ENCODE measurements at regions not wholly inside any gene's neighbourhood (a gene's known extent, or its start where the extent isn't known, plus 50 kb on each side); places are given as distances from the start of the nearest gene placed in this dataset.

DNA sequence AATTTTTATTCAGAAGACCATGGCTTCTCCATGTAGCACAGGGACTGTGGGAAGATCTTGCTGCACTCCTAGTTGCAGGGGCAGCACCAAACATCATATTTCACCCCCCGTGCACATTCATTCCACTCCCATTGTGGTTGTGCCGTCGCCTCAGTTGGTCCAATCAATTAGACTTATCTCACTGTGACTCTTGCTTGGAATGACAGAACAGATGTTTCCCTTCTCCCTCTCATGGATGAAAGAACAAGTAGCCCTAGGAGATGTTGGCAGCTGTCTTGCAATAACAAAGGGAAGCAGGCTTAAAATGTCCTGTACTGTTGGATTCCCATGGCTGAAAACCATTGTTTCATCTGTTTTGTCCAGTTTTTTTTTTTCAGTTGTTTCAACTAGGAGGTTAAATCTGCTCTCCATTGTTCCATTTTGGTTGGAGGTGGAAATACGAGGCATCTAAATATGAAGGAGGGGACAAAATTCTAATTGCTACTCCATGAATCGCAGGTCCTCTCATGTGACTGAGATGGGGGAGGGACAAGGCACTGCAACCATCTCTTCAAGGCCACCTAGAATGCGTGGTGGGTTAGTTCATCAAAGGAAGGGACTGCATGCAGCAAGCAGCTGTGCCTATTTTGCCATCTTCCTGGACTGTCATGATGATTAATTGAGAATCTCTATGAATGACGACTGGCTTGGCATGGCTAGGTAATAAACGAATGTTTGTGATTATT is 214.4 kb downstream of the NSG2 start:
- TF ChIP-seq ZC3H10 (CRISPR knock-in tag; IDR thresholded peaks at IDR 0.05) (no peak), RARB (CRISPR knock-in tag; IDR thresholded peaks at IDR 0.05) (no peak), TSHZ2 (CRISPR knock-in tag; IDR thresholded peaks at IDR 0.05) (no peak), GLIS3 (CRISPR knock-in tag; IDR thresholded peaks at IDR 0.05) (no peak), ESRRG (CRISPR knock-in tag; IDR thresholded peaks at IDR 0.05) (no peak), TCF4 (CRISPR knock-in tag; IDR thresholded peaks at IDR 0.05; ENCODE audit: borderline replicate concordance) (no peak)
- TF ChIP-seq, protein P1, sequence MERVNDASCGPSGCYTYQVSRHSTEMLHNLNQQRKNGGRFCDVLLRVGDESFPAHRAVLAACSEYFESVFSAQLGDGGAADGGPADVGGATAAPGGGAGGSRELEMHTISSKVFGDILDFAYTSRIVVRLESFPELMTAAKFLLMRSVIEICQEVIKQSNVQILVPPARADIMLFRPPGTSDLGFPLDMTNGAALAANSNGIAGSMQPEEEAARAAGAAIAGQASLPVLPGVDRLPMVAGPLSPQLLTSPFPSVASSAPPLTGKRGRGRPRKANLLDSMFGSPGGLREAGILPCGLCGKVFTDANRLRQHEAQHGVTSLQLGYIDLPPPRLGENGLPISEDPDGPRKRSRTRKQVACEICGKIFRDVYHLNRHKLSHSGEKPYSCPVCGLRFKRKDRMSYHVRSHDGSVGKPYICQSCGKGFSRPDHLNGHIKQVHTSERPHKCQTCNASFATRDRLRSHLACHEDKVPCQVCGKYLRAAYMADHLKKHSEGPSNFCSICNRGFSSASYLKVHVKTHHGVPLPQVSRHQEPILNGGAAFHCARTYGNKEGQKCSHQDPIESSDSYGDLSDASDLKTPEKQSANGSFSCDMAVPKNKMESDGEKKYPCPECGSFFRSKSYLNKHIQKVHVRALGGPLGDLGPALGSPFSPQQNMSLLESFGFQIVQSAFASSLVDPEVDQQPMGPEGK (CRISPR knock-in tag; IDR thresholded peaks at IDR 0.05; ENCODE audit: borderline replicate concordance) = no peak

All from SK-N-SH treated with all-trans-retinoic acid at 6 μM for 48 hours (cell line).